IMR-90 (cell line): ENCODE measurements at regions not wholly inside any gene's neighbourhood (a gene's known extent, or its start where the extent isn't known, plus 50 kb on each side); places are given as distances from the start of the nearest gene placed in this dataset.

ENCODE experiments used
- ATAC-seq: fragments of 200-7000 bp; cut with Tn5 transposase; 2 replicates; pipeline ENCODE4 v1.9.1; 2020; ENCODE audit warnings: low read depth, mild to moderate bottlenecking, moderate library complexity
- BruUV-seq: library from RNA; stranded (reverse); fragments of 400-500 nt; replicated peaks from 2 replicates; lab custom pipeline; 2021; lab: Mats Ljungman, UMichigan
- CTCF ChIA-PET: fragments of 300-600 bp; formaldehyde crosslinking; extraction: SDS; loops from one replicate; lab custom pipeline; 2021; ENCODE audit warnings: antibody characterized with exemption; lab: Yijun Ruan, JAX
- POLR2A ChIA-PET: fragments of 300-600 bp; sonication (Branson Sonifier 250); formaldehyde crosslinking; loops from one replicate; lab custom pipeline; 2022; ENCODE audit warnings: antibody characterized with exemption; ENCODE audit not compliant: unreplicated experiment; lab: Charles Lee
- DNase-seq: peaks from one replicate; pipeline ENCODE4 v3.0.0; 2013
- H2AFZ ChIP-seq: replicated peaks from 2 replicates; pipeline ENCODE3; 2013; ENCODE audit warnings: low read length, mild to moderate bottlenecking; ENCODE audit not compliant: poor library complexity
- H2AK5ac ChIP-seq: 2 replicates; pipeline ENCODE4 v1.6.1; 2013; ENCODE audit warnings: low read depth, low read length, inconsistent platforms
- H2AK9ac ChIP-seq: replicated peaks from 2 replicates; pipeline ENCODE3; 2013; ENCODE audit warnings: mild to moderate bottlenecking, low read depth, low read length, moderate library complexity; ENCODE audit not compliant: poor library complexity
- H2BK120ac ChIP-seq: 2 replicates; pipeline ENCODE4 v1.6.1; 2013; ENCODE audit warnings: low read depth, low read length, inconsistent platforms
- H2BK15ac ChIP-seq: 3 replicates; pipeline ENCODE4 v1.6.1; 2013; ENCODE audit warnings: low read depth, low read length, inconsistent platforms
- H2BK20ac ChIP-seq: 2 replicates; pipeline ENCODE4 v1.6.1; 2013; ENCODE audit warnings: low read depth, mild to moderate bottlenecking, inconsistent platforms, low read length, moderate library complexity
- H2BK5ac ChIP-seq: 2 replicates; pipeline ENCODE4 v1.6.1; 2013; ENCODE audit warnings: mild to moderate bottlenecking, low read depth, low read length, inconsistent platforms; ENCODE audit not compliant: poor library complexity, severe bottlenecking
- H3K14ac ChIP-seq: replicated peaks from 2 replicates; pipeline ENCODE4 v1.6.1; 2013; ENCODE audit warnings: low read depth, low read length, inconsistent platforms
- H3K18ac ChIP-seq: 2 replicates; pipeline ENCODE4 v1.6.1; 2013; ENCODE audit warnings: low read depth, low read length, control low read depth
- H3K23ac ChIP-seq: 2 replicates; pipeline ENCODE4 v1.6.1; 2013; ENCODE audit warnings: low read depth, low read length, inconsistent platforms
- H3K27ac ChIP-seq: 2 replicates; pipeline ENCODE4 v1.5.1; 2013; ENCODE audit warnings: mild to moderate bottlenecking, control low read depth, low read length; ENCODE audit not compliant: insufficient read depth
- H3K27me3 ChIP-seq: 2 replicates; pipeline ENCODE4 v1.6.1; 2013; ENCODE audit warnings: low read length; ENCODE audit not compliant: control insufficient read depth, insufficient read depth
- H3K36me3 ChIP-seq: 2 replicates; pipeline ENCODE4 v1.6.1; 2013; ENCODE audit warnings: low read length, mixed read lengths; ENCODE audit not compliant: control insufficient read depth, insufficient read depth
- H3K4ac ChIP-seq: 2 replicates; pipeline ENCODE4 v1.6.1; 2013; ENCODE audit warnings: low read depth, low read length, inconsistent platforms
- H3K4me1 ChIP-seq: 2 replicates; pipeline ENCODE4 v1.6.1; 2013; ENCODE audit warnings: low read length, mixed read lengths; ENCODE audit not compliant: control insufficient read depth, insufficient read depth
- H3K4me2 ChIP-seq: 2 replicates; pipeline ENCODE4 v1.6.1; 2013; ENCODE audit warnings: low read depth, mild to moderate bottlenecking, control low read depth, low read length, moderate library complexity
- H3K4me3 ChIP-seq: 2 replicates; pipeline ENCODE4 v1.5.1; 2013; ENCODE audit warnings: low read depth, mild to moderate bottlenecking, control low read depth, low read length, moderate library complexity; ENCODE audit not compliant: insufficient read depth
- H3K56ac ChIP-seq: 2 replicates; pipeline ENCODE4 v1.6.1; 2013; ENCODE audit warnings: low read length, inconsistent platforms; ENCODE audit not compliant: insufficient read depth; ENCODE audit errors: extremely low read depth
- H3K79me1 ChIP-seq, 2 experiments: 2 replicates each; pipeline ENCODE4 v1.6.1; 2013; ENCODE audit warnings: low read length in 2 of 2, inconsistent platforms in 1 of 2, low read depth in 1 of 2
- H3K9ac ChIP-seq: 2 replicates; pipeline ENCODE4 v1.6.1; 2013; ENCODE audit warnings: low read depth, low read length, control low read depth
- H3K9me1 ChIP-seq: 2 replicates; pipeline ENCODE4 v1.6.1; 2013; ENCODE audit warnings: low read length, inconsistent platforms; ENCODE audit not compliant: insufficient read depth
- H3K9me3 ChIP-seq: 2 replicates; pipeline ENCODE4 v1.6.1; 2013; ENCODE audit warnings: low read length; ENCODE audit not compliant: control insufficient read depth, insufficient read depth
- H4K20me1 ChIP-seq: 2 replicates; pipeline ENCODE4 v1.6.1; 2013; ENCODE audit warnings: low read length, inconsistent platforms; ENCODE audit not compliant: insufficient read depth
- H4K5ac ChIP-seq: 2 replicates; pipeline ENCODE4 v1.6.1; 2013; ENCODE audit warnings: mild to moderate bottlenecking, low read depth, low read length, control low read depth
- H4K8ac ChIP-seq, 2 experiments: 2 replicates each; pipeline ENCODE4 v1.6.1; 2013; ENCODE audit warnings: low read depth in 2 of 2, low read length in 2 of 2, control low read depth in 1 of 2, inconsistent platforms in 1 of 2
- H4K91ac ChIP-seq: 2 replicates; pipeline ENCODE4 v1.6.1; 2013; ENCODE audit warnings: low read depth, low read length, inconsistent platforms; ENCODE audit not compliant: insufficient read depth
- BHLHE40 ChIP-seq: fragments of 150-350 bp; IDR thresholded peaks from 2 replicates; pipeline ENCODE4 v1.6.1; 2016; ENCODE audit warnings: mild to moderate bottlenecking, low read depth, low read length
- CHD1 ChIP-seq: IDR thresholded peaks from 2 replicates; pipeline ENCODE4 v1.6.1; 2012; ENCODE audit warnings: low read depth, low read length, improper control_type of control experiment
- FOS ChIP-seq: fragments of 150-350 bp; IDR thresholded peaks from 2 replicates; pipeline ENCODE4 v1.6.1; 2016; ENCODE audit warnings: low read depth, low read length
- MAFK ChIP-seq: IDR thresholded peaks from 2 replicates; pipeline ENCODE4 v1.6.1; 2012; ENCODE audit warnings: low read depth, low read length, improper control_type of control experiment
- MAZ ChIP-seq: IDR thresholded peaks from 2 replicates; pipeline ENCODE4 v1.6.1; 2012; ENCODE audit warnings: low read depth, mild to moderate bottlenecking, low read length, improper control_type of control experiment, moderate library complexity, borderline replicate concordance
- POLR2A ChIP-seq: IDR thresholded peaks from 2 replicates; pipeline ENCODE4 v1.6.1; 2012; ENCODE audit warnings: mild to moderate bottlenecking, low read depth, low read length
- RFX5 ChIP-seq: IDR thresholded peaks from 2 replicates; pipeline ENCODE4 v1.8.0; 2012; ENCODE audit warnings: low read depth, mild to moderate bottlenecking, low read length, moderate library complexity
- USF2 ChIP-seq: fragments of 150-350 bp; IDR thresholded peaks from 2 replicates; pipeline ENCODE4 v1.6.1; 2017; ENCODE audit warnings: mild to moderate bottlenecking, antibody characterized with exemption, low read length, low read depth
- WGBS, 2 experiments: methylation state at CpG; one replicate each; pipeline versions ENCODE4 v1.1.5 to v1.1.7; 2013; ENCODE audit warnings: missing lambda C conversion rate in 2 of 2; ENCODE audit not compliant: insufficient read length in 1 of 2; ENCODE audit errors: extremely low coverage in 2 of 2; 5-methylcytosine and 5-hydroxymethylcytosine counted together
- dilution Hi-C: fragments of 300-500 bp; cut with HindIII; formaldehyde crosslinking; loops from one replicate; pipeline ENCODE4 v1.14.3; 2018; ENCODE audit warnings: low sequenced_read_pairs; ENCODE audit not compliant: unreplicated experiment
- in situ Hi-C: fragments of 300-500 bp; cut with MboI; formaldehyde crosslinking; loops from 3 replicates; pipeline ENCODE4 v1.14.3; 2019; ENCODE audit warnings: low sequenced_read_pairs, inconsistent platforms, mixed read lengths
- intact Hi-C: fragments of 100-400 bp; cut with micrococcal nuclease; formaldehyde crosslinking; loops from 2 replicates; pipeline ENCODE4 v1.10.0; 2022
- TF ChIP-seq, protein P1 (sequence below): fragments of 150-350 bp; IDR thresholded peaks from 2 replicates; pipeline ENCODE4 v1.6.1; 2016; ENCODE audit warnings: low read depth, mild to moderate bottlenecking, low read length, moderate library complexity, borderline replicate concordance

DNA sequence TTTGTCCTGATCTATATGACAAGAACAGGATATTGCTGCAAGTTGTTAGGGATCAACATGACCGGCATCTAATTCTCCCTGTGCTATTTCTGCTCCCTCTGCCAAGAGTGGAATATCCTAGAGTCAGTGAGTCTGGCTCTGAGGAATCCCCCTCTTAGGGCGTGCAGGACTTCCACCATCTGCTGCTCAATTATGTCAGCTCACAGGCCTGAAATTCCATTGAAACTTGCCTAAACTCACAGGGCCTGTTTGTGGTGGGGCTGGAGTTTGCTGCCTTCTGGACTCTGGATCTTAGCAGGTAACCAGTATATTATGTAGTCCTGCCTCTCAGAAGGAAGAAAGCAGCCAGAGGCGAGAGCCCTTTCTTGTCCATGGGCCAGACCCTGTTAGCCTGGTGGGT lies 323.0 kb downstream of the TSN start:
- H3K27ac ChIP-seq, result no peak overlapping the region
- WGBS, 2 experiments, result no CpG with 5 or more reads among the region's 3 CpGs
- ATAC-seq (no peak), DNase-seq (peak; percentile 19)
- no peak overlapping the region for H3K23ac ChIP-seq
- no peaks in the 10 kb centered on the region for H4K20me1 ChIP-seq
- H4K5ac ChIP-seq, result no peak overlapping the region
- ChIA-PET POLR2A (no interaction called here), CTCF (no interaction called here)
- H3K4ac ChIP-seq, result no peak overlapping the region
- dilution Hi-C loops, result no loop called here
- intact Hi-C loops, result no loop called here
- BruUV-seq, result no TSS peak
- no peak overlapping the region for H2AFZ ChIP-seq
- no peak overlapping the region for H4K91ac ChIP-seq
- H3K18ac ChIP-seq, result no peak overlapping the region
- no peak overlapping the region for H3K9ac ChIP-seq
- no peaks in the 10 kb centered on the region for H3K79me1 ChIP-seq
- no peak overlapping the region for H3K56ac ChIP-seq
- H2AK9ac ChIP-seq, result no peak overlapping the region
- H3K27me3 ChIP-seq, result no peaks in the 10 kb centered on the region
- H3K9me3 ChIP-seq, result no peaks in the 10 kb centered on the region
- H2BK15ac ChIP-seq, result no peak overlapping the region
- no peak overlapping the region for H4K8ac ChIP-seq
- H2BK5ac ChIP-seq, result no peak overlapping the region
- no peak overlapping the region for H3K14ac ChIP-seq
- no peak overlapping the region for H3K4me3 ChIP-seq
- no peaks in the 10 kb centered on the region for H3K4me1 ChIP-seq
- H3K4me2 ChIP-seq, result no peak overlapping the region
- in situ Hi-C loops, result no loop called here
- TF ChIP-seq RFX5, result no peak
- no peak for TF ChIP-seq MAFK
- no peak for TF ChIP-seq USF2
- no peak for TF ChIP-seq CHD1
- TF ChIP-seq FOS, result no peak
- no peak for TF ChIP-seq BHLHE40
- TF ChIP-seq, protein P1, sequence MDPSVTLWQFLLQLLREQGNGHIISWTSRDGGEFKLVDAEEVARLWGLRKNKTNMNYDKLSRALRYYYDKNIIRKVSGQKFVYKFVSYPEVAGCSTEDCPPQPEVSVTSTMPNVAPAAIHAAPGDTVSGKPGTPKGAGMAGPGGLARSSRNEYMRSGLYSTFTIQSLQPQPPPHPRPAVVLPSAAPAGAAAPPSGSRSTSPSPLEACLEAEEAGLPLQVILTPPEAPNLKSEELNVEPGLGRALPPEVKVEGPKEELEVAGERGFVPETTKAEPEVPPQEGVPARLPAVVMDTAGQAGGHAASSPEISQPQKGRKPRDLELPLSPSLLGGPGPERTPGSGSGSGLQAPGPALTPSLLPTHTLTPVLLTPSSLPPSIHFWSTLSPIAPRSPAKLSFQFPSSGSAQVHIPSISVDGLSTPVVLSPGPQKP, result no peak
- no peak for TF ChIP-seq POLR2A
- TF ChIP-seq MAZ, result no peak
- no peak overlapping the region for H2BK20ac ChIP-seq
- H2BK120ac ChIP-seq, result no peak overlapping the region
- H3K36me3 ChIP-seq, result no peaks in the 10 kb centered on the region
- H3K9me1 ChIP-seq, result no peaks in the 10 kb centered on the region
- no peak overlapping the region for H2AK5ac ChIP-seq
